HepG2 (cell line): ENCODE measurements at regions not wholly inside any gene's neighbourhood (a gene's known extent, or its start where the extent isn't known, plus 50 kb on each side); places are given as distances from the start of the nearest gene placed in this dataset.

Source experiments
- AHR ChIP-seq: IDR thresholded peaks from 2 replicates; pipeline ENCODE4 v1.6.1; 2018; ENCODE audit warnings: missing genetic modification reagents, missing compliant biosample characterization
- ERF ChIP-seq: IDR thresholded peaks from 2 replicates; pipeline ENCODE4 v1.6.1; 2018; ENCODE audit warnings: missing biosample characterization, missing genetic modification reagents
- MTA3 ChIP-seq: sonication (generic); formaldehyde crosslinking; IDR thresholded peaks from 2 replicates; pipeline ENCODE4 v1.4.0; 2020; ENCODE audit warnings: missing genetic modification reagents
- NCOA5 ChIP-seq: sonication (generic); formaldehyde crosslinking; IDR thresholded peaks from 2 replicates; pipeline ENCODE4 v1.4.0; 2020; ENCODE audit warnings: missing genetic modification reagents
- NFKB2 ChIP-seq: sonication (generic); formaldehyde crosslinking; IDR thresholded peaks from 2 replicates; pipeline ENCODE4 v1.4.0; 2020; ENCODE audit warnings: missing genetic modification reagents, borderline replicate concordance
- PHB2 ChIP-seq: fragments of 450-650 bp; IDR thresholded peaks from 2 replicates; pipeline ENCODE4 v1.6.1; 2018; ENCODE audit not compliant: partially characterized antibody
- POLR2A ChIP-seq, 2 experiments: IDR thresholded peaks; 2 replicates each; pipeline ENCODE4 v1.6.1; 2011; ENCODE audit warnings: low read depth in 2 of 2, low read length in 2 of 2, mild to moderate bottlenecking in 1 of 2, moderate library complexity in 1 of 2; ENCODE audit not compliant: insufficient read depth in 1 of 2
- RARG ChIP-seq: sonication (generic); formaldehyde crosslinking; IDR thresholded peaks from 2 replicates; pipeline ENCODE4 v1.4.0; 2020; ENCODE audit warnings: low read depth, mild to moderate bottlenecking, missing genetic modification reagents
- ZFP36 ChIP-seq: fragments of 150-350 bp; IDR thresholded peaks from 2 replicates; pipeline ENCODE4 v1.6.1; 2018; ENCODE audit warnings: borderline replicate concordance, low read length, low read depth; ENCODE audit not compliant: partially characterized antibody
- ZFX ChIP-seq: sonication (generic); formaldehyde crosslinking; IDR thresholded peaks from 2 replicates; pipeline ENCODE4 v1.4.0; 2020; ENCODE audit warnings: mild to moderate bottlenecking, low read depth, missing genetic modification reagents, moderate library complexity
- ZNF430 ChIP-seq: sonication (generic); formaldehyde crosslinking; IDR thresholded peaks from 2 replicates; pipeline ENCODE4 v1.9.0; 2021; ENCODE audit warnings: mild to moderate bottlenecking, missing genetic modification reagents
- TF ChIP-seq, protein P1 (sequence below), 2 experiments: fragments of 450-650 bp in 1 of 2; sonication (generic) in 1 of 2; formaldehyde crosslinking in 1 of 2; IDR thresholded peaks; 2 replicates each; pipeline versions ENCODE4 v1.6.1 to v1.8.0; 2016 to 2022; ENCODE audit warnings: antibody characterized with exemption in 1 of 2, mild to moderate bottlenecking in 1 of 2, missing genetic modification reagents in 1 of 2
- TF ChIP-seq, protein P2 (sequence below): sonication (generic); IDR thresholded peaks from 2 replicates; pipeline ENCODE4 v1.6.1; 2016; ENCODE audit warnings: low read depth, borderline replicate concordance

DNA sequence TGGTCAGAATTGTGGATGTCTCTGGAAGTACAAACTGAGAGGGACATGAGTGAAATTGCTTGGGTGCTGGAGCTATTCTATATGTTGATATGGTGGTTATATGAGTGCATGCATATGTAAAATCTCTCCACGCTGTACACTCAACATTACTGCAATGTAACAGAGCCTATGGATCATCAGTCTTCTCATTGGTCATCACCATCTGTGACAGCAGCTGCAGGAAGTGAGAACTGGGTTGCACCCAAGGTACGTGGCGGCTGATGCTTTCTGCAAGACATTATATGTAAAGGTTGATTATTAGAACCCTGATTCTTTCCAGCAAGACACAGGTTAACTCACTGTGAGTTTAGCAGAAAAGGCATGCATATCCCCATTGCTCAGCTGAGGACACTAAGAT, 387.1 kb downstream of the OMA1 start:
- TF ChIP-seq MTA3 (no peak), NFKB2 (no peak), RARG (no peak), AHR (CRISPR knock-in tag) (no peak), ERF (no peak), POLR2A (IDR thresholded peaks at IDR 0.05; ENCODE audit: insufficient read depth in 1 of 2, low read depth in 2 of 2, low read length in 2 of 2) (no peak), ZNF430 (CRISPR knock-in tag) (no peak), ZFX (CRISPR knock-in tag) (no peak), ZFP36 (no peak), PHB2 (no peak), NCOA5 (CRISPR knock-in tag) (no peak)
- TF ChIP-seq, protein P1, sequence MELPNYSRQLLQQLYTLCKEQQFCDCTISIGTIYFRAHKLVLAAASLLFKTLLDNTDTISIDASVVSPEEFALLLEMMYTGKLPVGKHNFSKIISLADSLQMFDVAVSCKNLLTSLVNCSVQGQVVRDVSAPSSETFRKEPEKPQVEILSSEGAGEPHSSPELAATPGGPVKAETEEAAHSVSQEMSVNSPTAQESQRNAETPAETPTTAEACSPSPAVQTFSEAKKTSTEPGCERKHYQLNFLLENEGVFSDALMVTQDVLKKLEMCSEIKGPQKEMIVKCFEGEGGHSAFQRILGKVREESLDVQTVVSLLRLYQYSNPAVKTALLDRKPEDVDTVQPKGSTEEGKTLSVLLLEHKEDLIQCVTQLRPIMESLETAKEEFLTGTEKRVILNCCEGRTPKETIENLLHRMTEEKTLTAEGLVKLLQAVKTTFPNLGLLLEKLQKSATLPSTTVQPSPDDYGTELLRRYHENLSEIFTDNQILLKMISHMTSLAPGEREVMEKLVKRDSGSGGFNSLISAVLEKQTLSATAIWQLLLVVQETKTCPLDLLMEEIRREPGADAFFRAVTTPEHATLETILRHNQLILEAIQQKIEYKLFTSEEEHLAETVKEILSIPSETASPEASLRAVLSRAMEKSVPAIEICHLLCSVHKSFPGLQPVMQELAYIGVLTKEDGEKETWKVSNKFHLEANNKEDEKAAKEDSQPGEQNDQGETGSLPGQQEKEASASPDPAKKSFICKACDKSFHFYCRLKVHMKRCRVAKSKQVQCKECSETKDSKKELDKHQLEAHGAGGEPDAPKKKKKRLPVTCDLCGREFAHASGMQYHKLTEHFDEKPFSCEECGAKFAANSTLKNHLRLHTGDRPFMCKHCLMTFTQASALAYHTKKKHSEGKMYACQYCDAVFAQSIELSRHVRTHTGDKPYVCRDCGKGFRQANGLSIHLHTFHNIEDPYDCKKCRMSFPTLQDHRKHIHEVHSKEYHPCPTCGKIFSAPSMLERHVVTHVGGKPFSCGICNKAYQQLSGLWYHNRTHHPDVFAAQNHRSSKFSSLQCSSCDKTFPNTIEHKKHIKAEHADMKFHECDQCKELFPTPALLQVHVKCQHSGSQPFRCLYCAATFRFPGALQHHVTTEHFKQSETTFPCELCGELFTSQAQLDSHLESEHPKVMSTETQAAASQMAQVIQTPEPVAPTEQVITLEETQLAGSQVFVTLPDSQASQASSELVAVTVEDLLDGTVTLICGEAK (IDR thresholded peaks at IDR 0.05) = no peak
- TF ChIP-seq, protein P1 (CRISPR knock-in tag; IDR thresholded peaks at IDR 0.05) = no peak
- TF ChIP-seq, protein P2, sequence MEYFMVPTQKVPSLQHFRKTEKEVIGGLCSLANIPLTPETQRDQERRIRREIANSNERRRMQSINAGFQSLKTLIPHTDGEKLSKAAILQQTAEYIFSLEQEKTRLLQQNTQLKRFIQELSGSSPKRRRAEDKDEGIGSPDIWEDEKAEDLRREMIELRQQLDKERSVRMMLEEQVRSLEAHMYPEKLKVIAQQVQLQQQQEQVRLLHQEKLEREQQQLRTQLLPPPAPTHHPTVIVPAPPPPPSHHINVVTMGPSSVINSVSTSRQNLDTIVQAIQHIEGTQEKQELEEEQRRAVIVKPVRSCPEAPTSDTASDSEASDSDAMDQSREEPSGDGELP = no peak
